WERI-Rb-1 (cell line): ENCODE measurements at regions not wholly inside any gene's neighbourhood (a gene's known extent, or its start where the extent isn't known, plus 50 kb on each side); places are given as distances from the start of the nearest gene placed in this dataset.

Experiments
- DNase-seq: peaks from one replicate; pipeline ENCODE4 v3.0.0-alpha.2; 2020
- H3K27ac ChIP-seq: fragments of 250-450 bp; sonication (Bioruptor Pico); 2 replicates; pipeline ENCODE4 v1.5.1; 2020; ENCODE audit warnings: mild to moderate bottlenecking, moderate library complexity
- H3K27me3 ChIP-seq: fragments of 250-450 bp; sonication (Bioruptor Pico); 2 replicates; pipeline ENCODE4 v1.5.1; 2021; ENCODE audit warnings: mild to moderate bottlenecking, low read depth, moderate library complexity; ENCODE audit not compliant: insufficient read depth, severe bottlenecking
- H3K36me3 ChIP-seq: fragments of 250-450 bp; sonication (Bioruptor Pico); 2 replicates; pipeline ENCODE4 v1.5.1; 2020; ENCODE audit warnings: mild to moderate bottlenecking, moderate library complexity
- H3K4me3 ChIP-seq: 2 replicates; pipeline ENCODE4 v1.5.1; 2011; ENCODE audit warnings: low read depth, mild to moderate bottlenecking, control low read depth, low read length
- H3K9me3 ChIP-seq: fragments of 250-450 bp; sonication (Bioruptor Pico); 2 replicates; pipeline ENCODE4 v1.5.1; 2021; ENCODE audit warnings: mild to moderate bottlenecking, moderate library complexity; ENCODE audit not compliant: severe bottlenecking
- CTCF ChIP-seq: IDR thresholded peaks from 2 replicates; pipeline ENCODE4 v1.5.1; 2011; ENCODE audit warnings: low read depth, mild to moderate bottlenecking, control low read depth, inconsistent platforms, low read length

- no peak for DNase-seq
- Histone ChIP-seq H3K36me3 (no peaks in the 10 kb centered on the region), H3K9me3 (no peaks in the 10 kb centered on the region), H3K27me3 (no peaks in the 10 kb centered on the region), H3K27ac (no peak overlapping the region), H3K4me3 (no peak overlapping the region)
- no peak for TF ChIP-seq CTCF
Observed at GRCh38 chr11:98659431-98659830, 361.3 kb upstream of the CNTN5 start.

GRCh38 chr11:98674390-98674789 lies 346.4 kb upstream of the CNTN5 start:
- DNase-seq, result no peak
- no peak for TF ChIP-seq CTCF
- Histone ChIP-seq H3K27ac (no peak overlapping the region), H3K36me3 (no peaks in the 10 kb centered on the region), H3K27me3 (no peaks in the 10 kb centered on the region), H3K9me3 (no peaks in the 10 kb centered on the region), H3K4me3 (no peak overlapping the region)

GRCh38 chr11:98679673-98680072 lies 341.1 kb upstream of the CNTN5 start:
- no peak for TF ChIP-seq CTCF
- no peak overlapping the region for H3K27ac ChIP-seq
- no peaks in the 10 kb centered on the region for H3K36me3 ChIP-seq
- no peaks in the 10 kb centered on the region for H3K27me3 ChIP-seq
- no peak for DNase-seq
- no peaks in the 10 kb centered on the region for H3K9me3 ChIP-seq
- no peak overlapping the region for H3K4me3 ChIP-seq

GRCh38 chr11:98701541-98701940 lies 319.2 kb upstream of the CNTN5 start:
- no peak for TF ChIP-seq CTCF

GRCh38 chr11:98703779-98704556 lies 316.8 kb upstream of the CNTN5 start:
- DNase-seq, result no peak
- Histone ChIP-seq H3K27me3 (no peaks in the 10 kb centered on the region), H3K36me3 (no peaks in the 10 kb centered on the region), H3K4me3 (no peak overlapping the region), H3K27ac (no peak overlapping the region), H3K9me3 (no peaks in the 10 kb centered on the region)
- TF ChIP-seq CTCF, result no peak

More at GRCh38 chr11:98701541-98701940, 319.2 kb upstream of the CNTN5 start:
- Histone ChIP-seq H3K4me3 (no peak overlapping the region), H3K9me3 (no peaks in the 10 kb centered on the region), H3K27ac (no peak overlapping the region), H3K27me3 (no peaks in the 10 kb centered on the region), H3K36me3 (no peaks in the 10 kb centered on the region)
- DNase-seq, result no peak

- Histone ChIP-seq H3K27me3 (no peaks in the 10 kb centered on the region), H3K9me3 (no peaks in the 10 kb centered on the region), H3K36me3 (no peaks in the 10 kb centered on the region), H3K27ac (no peak overlapping the region), H3K4me3 (no peak overlapping the region)
- DNase-seq, result no peak
- no peak for TF ChIP-seq CTCF
Observed at GRCh38 chr11:98710026-98710425, 310.7 kb upstream of the CNTN5 start.
